PFSK-1 (cell line): ENCODE measurements at regions not wholly inside any gene's neighbourhood (a gene's known extent, or its start where the extent isn't known, plus 50 kb on each side); places are given as distances from the start of the nearest gene placed in this dataset.

Source experiments
- POLR2AphosphoS5 ChIP-seq: IDR thresholded peaks from 2 replicates; pipeline ENCODE4 v1.6.1; 2012; ENCODE audit warnings: low read depth, mild to moderate bottlenecking, control low read depth, low read length, moderate library complexity
- SIN3A ChIP-seq: IDR thresholded peaks from 2 replicates; pipeline ENCODE4 v1.6.1; 2012; ENCODE audit warnings: mild to moderate bottlenecking, low read length, moderate library complexity, borderline replicate concordance; ENCODE audit not compliant: insufficient read depth

DNA sequence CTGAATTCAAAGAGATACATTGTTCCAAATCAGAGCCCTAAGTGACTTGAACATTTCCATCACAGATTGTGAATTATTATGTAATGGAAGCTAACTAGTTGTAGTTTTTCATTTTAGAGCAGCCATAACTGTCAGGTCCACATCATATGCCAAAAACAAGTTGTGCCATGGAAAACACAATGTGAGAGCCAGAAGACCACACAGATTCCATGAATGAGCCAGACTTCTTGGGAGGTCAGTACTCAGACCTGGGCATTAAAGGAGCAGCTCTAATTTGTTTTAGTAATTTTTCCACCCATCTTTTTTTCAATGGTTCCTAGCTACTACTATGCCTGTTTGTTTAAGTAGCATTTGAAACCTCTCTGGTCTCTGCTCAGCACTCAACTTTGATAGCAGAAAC is 279.4 kb downstream of the FAT3 start:
- TF ChIP-seq POLR2AphosphoS5 (no peak), SIN3A (no peak)
